Panc1 (cell line): ENCODE measurements at regions not wholly inside any gene's neighbourhood (a gene's known extent, or its start where the extent isn't known, plus 50 kb on each side); places are given as distances from the start of the nearest gene placed in this dataset.

Experiments used
- ATAC-seq: fragments of 200-7000 bp; cut with Tn5 transposase; 2 replicates; pipeline ENCODE4 v1.9.1; 2020; ENCODE audit warnings: mild to moderate bottlenecking, moderate library complexity
- BruUV-seq: library from RNA; stranded (reverse); fragments of 400-500 nt; replicated peaks from 2 replicates; lab custom pipeline; 2021; lab: Mats Ljungman, UMichigan
- CTCF ChIA-PET: fragments of 300-600 bp; sonication (Branson Sonifier 250); formaldehyde crosslinking; loops from one replicate; lab custom pipeline; 2022; ENCODE audit warnings: antibody characterized with exemption; lab: Charles Lee
- POLR2A ChIA-PET: fragments of 300-600 bp; sonication (Branson Sonifier 250); formaldehyde crosslinking; loops from one replicate; lab custom pipeline; 2022; ENCODE audit warnings: antibody characterized with exemption; lab: Charles Lee
- DNase-seq: peaks from one replicate; pipeline ENCODE4 v3.0.0-alpha.2; 2010; ENCODE audit warnings: low read depth, low spot score
- H3K27ac ChIP-seq: 2 replicates; pipeline ENCODE4 v1.5.1; 2011; ENCODE audit warnings: mild to moderate bottlenecking, low read length, inconsistent platforms
- H3K27me3 ChIP-seq: fragments of 200-500 bp; sonication (Bioruptor generic); 2 replicates; pipeline ENCODE4 v1.6.0; 2014; ENCODE audit warnings: low read length, inconsistent platforms; ENCODE audit not compliant: control insufficient read depth, insufficient read depth
- H3K36me3 ChIP-seq: fragments of 200-500 bp; sonication (Bioruptor generic); 2 replicates; pipeline ENCODE4 v1.5.1; 2014; ENCODE audit warnings: inconsistent platforms, mild to moderate bottlenecking, low read length, moderate library complexity; ENCODE audit not compliant: control insufficient read depth, insufficient read depth
- H3K4me1 ChIP-seq: 2 replicates; pipeline ENCODE4 v1.5.1; 2011; ENCODE audit warnings: inconsistent platforms, mild to moderate bottlenecking, low read length, moderate library complexity; ENCODE audit not compliant: control insufficient read depth, insufficient read depth
- H3K4me3 ChIP-seq, 2 experiments: 2 replicates each; pipeline ENCODE4 v1.5.1; 2011 to 2012; ENCODE audit warnings: low read depth in 2 of 2, low read length in 2 of 2, mild to moderate bottlenecking in 2 of 2, inconsistent platforms in 1 of 2, moderate library complexity in 1 of 2
- H3K9me3 ChIP-seq: fragments of 200-500 bp; sonication (Bioruptor generic); 2 replicates; pipeline ENCODE4 v1.5.1; 2014; ENCODE audit warnings: low read depth, mild to moderate bottlenecking, inconsistent platforms, low read length, moderate library complexity; ENCODE audit not compliant: control insufficient read depth, insufficient read depth
- POLR2AphosphoS5 ChIP-seq: IDR thresholded peaks from 2 replicates; pipeline ENCODE4 v1.6.1; 2012; ENCODE audit warnings: mild to moderate bottlenecking, low read depth, low read length, moderate library complexity
- REST ChIP-seq, 2 experiments: IDR thresholded peaks; 2 replicates each; pipeline ENCODE4 v1.6.1; 2011 to 2012; ENCODE audit warnings: low read depth in 2 of 2, control low read depth in 1 of 2, low read length in 1 of 2, mild to moderate bottlenecking in 1 of 2, moderate library complexity in 1 of 2; ENCODE audit not compliant: insufficient read depth in 1 of 2
- SIN3A ChIP-seq: IDR thresholded peaks from 2 replicates; pipeline ENCODE4 v1.6.1; 2012; ENCODE audit warnings: low read depth, mild to moderate bottlenecking, low read length, moderate library complexity, borderline replicate concordance; ENCODE audit not compliant: insufficient read depth
- TCF7L2 ChIP-seq: IDR thresholded peaks from 2 replicates; pipeline ENCODE4 v1.6.1; 2011; ENCODE audit warnings: mild to moderate bottlenecking, low read depth, low read length, inconsistent platforms
- in situ Hi-C: cut with HindIII; loops from 2 replicates; pipeline ENCODE4 v1.10.0; 2016; ENCODE audit warnings: low sequenced_read_pairs, low pct_unique_long_range_greater_than_20kb
- intact Hi-C: fragments of 100-400 bp; cut with micrococcal nuclease; formaldehyde crosslinking; loops from one replicate; pipeline ENCODE4 v1.10.0; 2022; ENCODE audit not compliant: unreplicated experiment
- TF ChIP-seq, protein P1 (sequence below): fragments of 450-650 bp; IDR thresholded peaks from 2 replicates; pipeline ENCODE4 v1.5.1; 2017; ENCODE audit warnings: mild to moderate bottlenecking

DNA sequence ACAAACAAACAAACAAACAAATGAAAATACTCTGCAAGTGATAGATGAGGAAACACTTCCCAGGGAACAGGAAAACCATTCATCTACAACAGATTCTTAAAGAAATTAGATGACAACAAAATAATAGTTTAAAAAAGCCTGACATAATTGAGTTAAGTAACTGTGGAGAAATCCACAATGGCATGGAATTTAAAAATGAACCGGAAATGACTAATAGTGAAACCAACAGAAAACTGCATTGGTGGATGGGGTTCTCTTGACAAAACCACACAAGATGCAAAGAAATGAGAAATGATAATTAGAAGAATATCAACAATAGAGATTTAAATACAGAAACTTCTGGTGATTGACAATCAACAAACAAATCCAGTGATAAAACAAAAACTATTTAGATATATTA lies 785.6 kb downstream of the QKI start:
- CTCF ChIA-PET = no interaction called here
- ATAC-seq (no peak), DNase-seq (no peak)
- Histone ChIP-seq H3K4me1 (no peaks in the 10 kb centered on the region), H3K27me3 (no peaks in the 10 kb centered on the region), H3K27ac (no peak overlapping the region), H3K36me3 (no peaks in the 10 kb centered on the region), H3K4me3 (no peak overlapping the region), H3K9me3 (no peaks in the 10 kb centered on the region)
- no peak for TF ChIP-seq TCF7L2
- no peak for TF ChIP-seq SIN3A
- TF ChIP-seq, protein P1, sequence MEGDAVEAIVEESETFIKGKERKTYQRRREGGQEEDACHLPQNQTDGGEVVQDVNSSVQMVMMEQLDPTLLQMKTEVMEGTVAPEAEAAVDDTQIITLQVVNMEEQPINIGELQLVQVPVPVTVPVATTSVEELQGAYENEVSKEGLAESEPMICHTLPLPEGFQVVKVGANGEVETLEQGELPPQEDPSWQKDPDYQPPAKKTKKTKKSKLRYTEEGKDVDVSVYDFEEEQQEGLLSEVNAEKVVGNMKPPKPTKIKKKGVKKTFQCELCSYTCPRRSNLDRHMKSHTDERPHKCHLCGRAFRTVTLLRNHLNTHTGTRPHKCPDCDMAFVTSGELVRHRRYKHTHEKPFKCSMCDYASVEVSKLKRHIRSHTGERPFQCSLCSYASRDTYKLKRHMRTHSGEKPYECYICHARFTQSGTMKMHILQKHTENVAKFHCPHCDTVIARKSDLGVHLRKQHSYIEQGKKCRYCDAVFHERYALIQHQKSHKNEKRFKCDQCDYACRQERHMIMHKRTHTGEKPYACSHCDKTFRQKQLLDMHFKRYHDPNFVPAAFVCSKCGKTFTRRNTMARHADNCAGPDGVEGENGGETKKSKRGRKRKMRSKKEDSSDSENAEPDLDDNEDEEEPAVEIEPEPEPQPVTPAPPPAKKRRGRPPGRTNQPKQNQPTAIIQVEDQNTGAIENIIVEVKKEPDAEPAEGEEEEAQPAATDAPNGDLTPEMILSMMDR = no peak
- no peak for TF ChIP-seq REST (IDR thresholded peaks at IDR 0.05; ENCODE audit: insufficient read depth in 1 of 2, low read depth in 2 of 2, low read length in 1 of 2)
- TF ChIP-seq POLR2AphosphoS5 = no peak
- POLR2A ChIA-PET = no interaction called here
- in situ Hi-C loops (no loop called here), intact Hi-C loops (no loop called here)
- no TSS peak for BruUV-seq

DNA sequence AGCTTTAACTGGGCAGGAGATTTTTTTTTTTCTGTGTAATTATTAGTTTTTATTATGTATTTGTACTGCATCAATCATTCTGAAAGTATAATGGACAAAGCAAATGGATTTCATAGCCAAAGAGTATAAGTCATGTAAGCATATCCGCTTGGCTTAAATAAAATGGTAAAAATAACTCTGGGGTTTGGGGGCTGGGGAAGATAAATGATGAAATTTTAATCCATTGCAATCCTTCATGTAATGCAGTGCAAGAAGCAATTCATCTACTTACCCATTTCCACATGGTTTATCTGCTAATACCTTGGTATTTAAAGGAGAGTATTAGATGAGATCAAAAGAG lies 781.4 kb downstream of the QKI start:
- Histone ChIP-seq H3K36me3 (no peaks in the 10 kb centered on the region), H3K27me3 (no peaks in the 10 kb centered on the region), H3K9me3 (no peaks in the 10 kb centered on the region), H3K4me3 (no peak overlapping the region), H3K27ac (no peak overlapping the region), H3K4me1 (no peaks in the 10 kb centered on the region)
- no TSS peak for BruUV-seq
- DNase-seq (no peak), ATAC-seq (no peak)
- ChIA-PET POLR2A (no interaction called here), CTCF (no interaction called here)
- intact Hi-C loops = no loop called here
- TF ChIP-seq SIN3A = no peak
- no peak for TF ChIP-seq REST (IDR thresholded peaks at IDR 0.05; ENCODE audit: insufficient read depth in 1 of 2, low read depth in 2 of 2, low read length in 1 of 2)
- no peak for TF ChIP-seq POLR2AphosphoS5
- TF ChIP-seq, protein P1 = no peak
- TF ChIP-seq TCF7L2 = no peak
- in situ Hi-C loops = no loop called here
